Natural killer cell (primary cell): ENCODE measurements at regions not wholly inside any gene's neighbourhood (a gene's known extent, or its start where the extent isn't known, plus 50 kb on each side); places are given as distances from the start of the nearest gene placed in this dataset.

Experiments used
- ATAC-seq, 3 donors: fragments of 150-1000 bp in 2 of 3; fragments of 200-7000 bp in 1 of 3; cut with Tn5 transposase; 1 replicate in 1 of 3; 2 replicates in 2 of 3; pipeline ENCODE4 v1.10.0; 2021; ENCODE audit warnings: mild to moderate bottlenecking in 2 of 3, moderate library complexity in 2 of 3
- DNase-seq, 2 donors: peaks; one replicate each; pipeline versions ENCODE4 v3.0.0 to v3.0.0-alpha.2; 2013 to 2021; ENCODE audit warnings: mixed read lengths in 1 of 2
- H3K27ac ChIP-seq: one replicate; pipeline ENCODE4 v1.5.1; 2013; ENCODE audit warnings: mild to moderate bottlenecking, low read length
- H3K27me3 ChIP-seq: one replicate; pipeline ENCODE4 v1.6.1; 2013; ENCODE audit warnings: low read length; ENCODE audit not compliant: control insufficient read depth, insufficient read depth
- H3K36me3 ChIP-seq: one replicate; pipeline ENCODE4 v1.6.1; 2013; ENCODE audit warnings: low read length; ENCODE audit not compliant: control insufficient read depth, insufficient read depth
- H3K4me1 ChIP-seq: one replicate; pipeline ENCODE4 v1.6.1; 2013; ENCODE audit warnings: low read length; ENCODE audit not compliant: control insufficient read depth, insufficient read depth
- H3K4me3 ChIP-seq: one replicate; pipeline ENCODE4 v1.5.1; 2013; ENCODE audit warnings: low read length
- H3K9me3 ChIP-seq: one replicate; pipeline ENCODE4 v1.6.1; 2013; ENCODE audit warnings: low read length; ENCODE audit not compliant: control insufficient read depth, insufficient read depth
- H3K27ac Mint-ChIP-seq, 2 donors: one replicate each; pipeline ENCODE4 v1.8.0; 2022; ENCODE audit warnings: mild to moderate bottlenecking in 2 of 2, mixed read lengths in 2 of 2, moderate library complexity in 1 of 2
- H3K27me3 Mint-ChIP-seq, 2 donors: one replicate each; pipeline ENCODE4 v1.8.0; 2022; ENCODE audit warnings: low read depth in 2 of 2, mixed read lengths in 2 of 2
- H3K36me3 Mint-ChIP-seq: one replicate; pipeline ENCODE4 v1.8.0; 2022; ENCODE audit warnings: mixed read lengths
- H3K4me1 Mint-ChIP-seq, 2 donors: one replicate each; pipeline ENCODE4 v1.8.0; 2022; ENCODE audit warnings: mixed read lengths in 2 of 2
- H3K4me3 Mint-ChIP-seq: one replicate; pipeline ENCODE4 v1.8.0; 2022; ENCODE audit warnings: mild to moderate bottlenecking, moderate library complexity, mixed read lengths
- H3K9me3 Mint-ChIP-seq, 2 donors: one replicate each; pipeline ENCODE4 v1.8.0; 2022; ENCODE audit warnings: mixed read lengths in 2 of 2
- CTCF ChIP-seq: fragments of 200-600 bp; IDR thresholded peaks from one replicate; pipeline ENCODE4 v1.8.0; 2022; ENCODE audit warnings: antibody characterized with exemption
- WGBS: methylation state at CpG from one replicate; pipeline ENCODE4 v1.1.7; 2013; ENCODE audit warnings: missing lambda C conversion rate; ENCODE audit not compliant: insufficient coverage; 5-methylcytosine and 5-hydroxymethylcytosine counted together
- intact Hi-C: fragments of 100-400 bp; cut with micrococcal nuclease; formaldehyde crosslinking; loops from one replicate; pipeline ENCODE4 v1.14.2; 2022

DNA sequence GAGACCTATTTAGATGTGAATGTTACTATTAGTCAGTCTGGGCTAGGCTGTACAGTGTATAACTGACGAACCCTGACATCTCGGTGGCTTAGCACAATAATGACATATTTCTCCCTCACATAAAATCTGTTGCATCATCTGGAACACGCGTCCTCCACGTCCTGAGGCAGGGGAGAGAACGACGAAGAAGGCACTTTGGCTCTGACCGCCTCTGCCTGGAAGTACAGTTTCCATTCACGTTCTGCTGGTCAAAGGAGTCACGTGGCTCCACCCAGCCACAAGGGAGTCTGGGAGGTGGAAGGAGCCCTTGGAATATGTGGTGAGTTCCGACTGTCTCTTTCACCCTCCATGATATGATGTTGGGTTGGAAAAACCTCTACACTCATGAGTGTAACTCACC, 55.1 kb upstream of the CD82 start:
- no peaks in the 10 kb centered on the region for H3K4me1 ChIP-seq
- 94% methylated on average over 8 of the region's 11 CpGs for WGBS
- intact Hi-C loops: no loop called here
- peaks cover 3 to 4% of the 10 kb centered on the region in 2 donors for H3K9me3 Mint-ChIP-seq
- no peak for DNase-seq
- no peak for TF ChIP-seq CTCF
- no peaks in the 10 kb centered on the region for H3K27me3 ChIP-seq
- no peak overlapping the region for H3K27ac ChIP-seq
- no peak overlapping the region for H3K27ac Mint-ChIP-seq
- ATAC-seq: no peak
- peaks cover 13 to 19% of the 10 kb centered on the region in 2 donors for H3K27me3 Mint-ChIP-seq
- H3K9me3 ChIP-seq: peaks cover 4% of the 10 kb centered on the region
- H3K36me3 Mint-ChIP-seq: no peaks in the 10 kb centered on the region
- no peak overlapping the region for H3K4me3 ChIP-seq
- H3K4me1 Mint-ChIP-seq: no peaks in the 10 kb centered on the region
- no peaks in the 10 kb centered on the region for H3K36me3 ChIP-seq
- no peak overlapping the region for H3K4me3 Mint-ChIP-seq

DNA sequence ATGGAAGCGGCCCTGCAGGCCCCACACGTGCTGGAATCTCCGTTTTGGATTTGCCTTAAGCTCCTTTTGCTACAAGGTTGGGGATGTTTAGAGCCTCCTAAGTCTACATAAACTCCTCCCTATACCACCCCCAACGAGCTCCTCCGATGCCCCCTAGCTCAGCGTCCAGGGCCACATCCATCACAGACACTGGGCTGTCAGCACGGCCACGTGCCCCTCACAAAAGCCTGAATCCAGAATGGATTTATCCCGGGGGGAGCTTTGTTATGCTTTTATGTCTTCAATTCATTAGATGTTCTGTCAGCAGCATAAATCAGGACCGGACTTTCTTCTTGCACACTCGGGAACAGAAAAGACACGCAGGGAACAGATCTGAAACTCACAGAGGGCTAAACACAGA, 52.6 kb upstream of the CD82 start:
- Mint-ChIP-seq H3K4me1 (no peaks in the 10 kb centered on the region), H3K27me3 (peaks cover 11% of the 10 kb centered on the region in 2 donors), H3K36me3 (no peaks in the 10 kb centered on the region), H3K4me3 (no peak overlapping the region), H3K9me3 (no peaks in the 10 kb centered on the region), H3K27ac (no peak overlapping the region)
- DNase-seq (no peak), ATAC-seq (no peak)
- H3K36me3 ChIP-seq: no peaks in the 10 kb centered on the region
- no peaks in the 10 kb centered on the region for H3K27me3 ChIP-seq
- intact Hi-C loops: no loop called here
- no peaks in the 10 kb centered on the region for H3K9me3 ChIP-seq
- no peak for TF ChIP-seq CTCF
- WGBS: 75% methylated on average over 12 of the region's 12 CpGs
- no peaks in the 10 kb centered on the region for H3K4me1 ChIP-seq
- H3K4me3 ChIP-seq: no peak overlapping the region
- no peak overlapping the region for H3K27ac ChIP-seq

GRCh38 chr11:44515048-44515447, 50.4 kb upstream of the CD82 start:
- H3K4me3 ChIP-seq: no peak overlapping the region
- no peak for ATAC-seq
- Mint-ChIP-seq H3K4me1 (no peaks in the 10 kb centered on the region), H3K27me3 (peaks cover 9 to 11% of the 10 kb centered on the region in 2 donors), H3K9me3 (no peaks in the 10 kb centered on the region), H3K27ac (no peak overlapping the region), H3K36me3 (no peaks in the 10 kb centered on the region), H3K4me3 (no peak overlapping the region)
- intact Hi-C loops: no loop called here
- no peaks in the 10 kb centered on the region for H3K9me3 ChIP-seq
- no peak for DNase-seq
- no peaks in the 10 kb centered on the region for H3K27me3 ChIP-seq
- no peak for TF ChIP-seq CTCF
- no peaks in the 10 kb centered on the region for H3K4me1 ChIP-seq
- H3K36me3 ChIP-seq: no peaks in the 10 kb centered on the region
- H3K27ac ChIP-seq: no peak overlapping the region
- 100% methylated on average over 1 of the region's 2 CpGs for WGBS
